IMR-90 (cell line): ENCODE measurements at regions not wholly inside any gene's neighbourhood (a gene's known extent, or its start where the extent isn't known, plus 50 kb on each side); places are given as distances from the start of the nearest gene placed in this dataset.

ENCODE experiments used
- ATAC-seq: fragments of 200-7000 bp; cut with Tn5 transposase; 2 replicates; pipeline ENCODE4 v1.9.1; 2020; ENCODE audit warnings: low read depth, mild to moderate bottlenecking, moderate library complexity
- BruUV-seq: library from RNA; stranded (reverse); fragments of 400-500 nt; replicated peaks from 2 replicates; lab custom pipeline; 2021; lab: Mats Ljungman, UMichigan
- CTCF ChIA-PET: fragments of 300-600 bp; formaldehyde crosslinking; extraction: SDS; loops from one replicate; lab custom pipeline; 2021; ENCODE audit warnings: antibody characterized with exemption; lab: Yijun Ruan, JAX
- POLR2A ChIA-PET: fragments of 300-600 bp; sonication (Branson Sonifier 250); formaldehyde crosslinking; loops from one replicate; lab custom pipeline; 2022; ENCODE audit warnings: antibody characterized with exemption; ENCODE audit not compliant: unreplicated experiment; lab: Charles Lee
- DNase-seq: peaks from one replicate; pipeline ENCODE4 v3.0.0; 2013
- H2AFZ ChIP-seq: replicated peaks from 2 replicates; pipeline ENCODE3; 2013; ENCODE audit warnings: low read length, mild to moderate bottlenecking; ENCODE audit not compliant: poor library complexity
- H2AK5ac ChIP-seq: 2 replicates; pipeline ENCODE4 v1.6.1; 2013; ENCODE audit warnings: low read depth, low read length, inconsistent platforms
- H2AK9ac ChIP-seq: replicated peaks from 2 replicates; pipeline ENCODE3; 2013; ENCODE audit warnings: mild to moderate bottlenecking, low read depth, low read length, moderate library complexity; ENCODE audit not compliant: poor library complexity
- H2BK120ac ChIP-seq: 2 replicates; pipeline ENCODE4 v1.6.1; 2013; ENCODE audit warnings: low read depth, low read length, inconsistent platforms
- H2BK15ac ChIP-seq: 3 replicates; pipeline ENCODE4 v1.6.1; 2013; ENCODE audit warnings: low read depth, low read length, inconsistent platforms
- H2BK20ac ChIP-seq: 2 replicates; pipeline ENCODE4 v1.6.1; 2013; ENCODE audit warnings: low read depth, mild to moderate bottlenecking, inconsistent platforms, low read length, moderate library complexity
- H2BK5ac ChIP-seq: 2 replicates; pipeline ENCODE4 v1.6.1; 2013; ENCODE audit warnings: mild to moderate bottlenecking, low read depth, low read length, inconsistent platforms; ENCODE audit not compliant: poor library complexity, severe bottlenecking
- H3K14ac ChIP-seq: replicated peaks from 2 replicates; pipeline ENCODE4 v1.6.1; 2013; ENCODE audit warnings: low read depth, low read length, inconsistent platforms
- H3K18ac ChIP-seq: 2 replicates; pipeline ENCODE4 v1.6.1; 2013; ENCODE audit warnings: low read depth, low read length, control low read depth
- H3K23ac ChIP-seq: 2 replicates; pipeline ENCODE4 v1.6.1; 2013; ENCODE audit warnings: low read depth, low read length, inconsistent platforms
- H3K27ac ChIP-seq: 2 replicates; pipeline ENCODE4 v1.5.1; 2013; ENCODE audit warnings: mild to moderate bottlenecking, control low read depth, low read length; ENCODE audit not compliant: insufficient read depth
- H3K27me3 ChIP-seq: 2 replicates; pipeline ENCODE4 v1.6.1; 2013; ENCODE audit warnings: low read length; ENCODE audit not compliant: control insufficient read depth, insufficient read depth
- H3K36me3 ChIP-seq: 2 replicates; pipeline ENCODE4 v1.6.1; 2013; ENCODE audit warnings: low read length, mixed read lengths; ENCODE audit not compliant: control insufficient read depth, insufficient read depth
- H3K4ac ChIP-seq: 2 replicates; pipeline ENCODE4 v1.6.1; 2013; ENCODE audit warnings: low read depth, low read length, inconsistent platforms
- H3K4me1 ChIP-seq: 2 replicates; pipeline ENCODE4 v1.6.1; 2013; ENCODE audit warnings: low read length, mixed read lengths; ENCODE audit not compliant: control insufficient read depth, insufficient read depth
- H3K4me2 ChIP-seq: 2 replicates; pipeline ENCODE4 v1.6.1; 2013; ENCODE audit warnings: low read depth, mild to moderate bottlenecking, control low read depth, low read length, moderate library complexity
- H3K4me3 ChIP-seq: 2 replicates; pipeline ENCODE4 v1.5.1; 2013; ENCODE audit warnings: low read depth, mild to moderate bottlenecking, control low read depth, low read length, moderate library complexity; ENCODE audit not compliant: insufficient read depth
- H3K56ac ChIP-seq: 2 replicates; pipeline ENCODE4 v1.6.1; 2013; ENCODE audit warnings: low read length, inconsistent platforms; ENCODE audit not compliant: insufficient read depth; ENCODE audit errors: extremely low read depth
- H3K79me1 ChIP-seq, 2 experiments: 2 replicates each; pipeline ENCODE4 v1.6.1; 2013; ENCODE audit warnings: low read length in 2 of 2, inconsistent platforms in 1 of 2, low read depth in 1 of 2
- H3K9ac ChIP-seq: 2 replicates; pipeline ENCODE4 v1.6.1; 2013; ENCODE audit warnings: low read depth, low read length, control low read depth
- H3K9me1 ChIP-seq: 2 replicates; pipeline ENCODE4 v1.6.1; 2013; ENCODE audit warnings: low read length, inconsistent platforms; ENCODE audit not compliant: insufficient read depth
- H3K9me3 ChIP-seq: 2 replicates; pipeline ENCODE4 v1.6.1; 2013; ENCODE audit warnings: low read length; ENCODE audit not compliant: control insufficient read depth, insufficient read depth
- H4K20me1 ChIP-seq: 2 replicates; pipeline ENCODE4 v1.6.1; 2013; ENCODE audit warnings: low read length, inconsistent platforms; ENCODE audit not compliant: insufficient read depth
- H4K5ac ChIP-seq: 2 replicates; pipeline ENCODE4 v1.6.1; 2013; ENCODE audit warnings: mild to moderate bottlenecking, low read depth, low read length, control low read depth
- H4K8ac ChIP-seq, 2 experiments: 2 replicates each; pipeline ENCODE4 v1.6.1; 2013; ENCODE audit warnings: low read depth in 2 of 2, low read length in 2 of 2, control low read depth in 1 of 2, inconsistent platforms in 1 of 2
- H4K91ac ChIP-seq: 2 replicates; pipeline ENCODE4 v1.6.1; 2013; ENCODE audit warnings: low read depth, low read length, inconsistent platforms; ENCODE audit not compliant: insufficient read depth
- BHLHE40 ChIP-seq: fragments of 150-350 bp; IDR thresholded peaks from 2 replicates; pipeline ENCODE4 v1.6.1; 2016; ENCODE audit warnings: mild to moderate bottlenecking, low read depth, low read length
- CEBPB ChIP-seq: IDR thresholded peaks from 2 replicates; pipeline ENCODE4 v1.6.1; 2012; ENCODE audit warnings: low read depth, low read length, improper control_type of control experiment
- CHD1 ChIP-seq: IDR thresholded peaks from 2 replicates; pipeline ENCODE4 v1.6.1; 2012; ENCODE audit warnings: low read depth, low read length, improper control_type of control experiment
- CTCF ChIP-seq: conservative IDR thresholded peaks from 2 replicates; pipeline ENCODE4 v1.5.1; 2012; ENCODE audit warnings: mild to moderate bottlenecking, low read depth, low read length, improper control_type of control experiment
- FOS ChIP-seq: fragments of 150-350 bp; IDR thresholded peaks from 2 replicates; pipeline ENCODE4 v1.6.1; 2016; ENCODE audit warnings: low read depth, low read length
- MAFK ChIP-seq: IDR thresholded peaks from 2 replicates; pipeline ENCODE4 v1.6.1; 2012; ENCODE audit warnings: low read depth, low read length, improper control_type of control experiment
- MXI1 ChIP-seq: IDR thresholded peaks from 2 replicates; pipeline ENCODE4 v1.6.1; 2012; ENCODE audit warnings: low read depth, mild to moderate bottlenecking, low read length, moderate library complexity, borderline replicate concordance
- NFE2L2 ChIP-seq: fragments of 150-350 bp; IDR thresholded peaks from 2 replicates; pipeline ENCODE4 v1.6.1; 2016; ENCODE audit warnings: low read depth, mild to moderate bottlenecking, low read length
- POLR2A ChIP-seq: IDR thresholded peaks from 2 replicates; pipeline ENCODE4 v1.6.1; 2012; ENCODE audit warnings: mild to moderate bottlenecking, low read depth, low read length
- RFX5 ChIP-seq: IDR thresholded peaks from 2 replicates; pipeline ENCODE4 v1.8.0; 2012; ENCODE audit warnings: low read depth, mild to moderate bottlenecking, low read length, moderate library complexity
- WGBS, 2 experiments: methylation state at CpG; one replicate each; pipeline versions ENCODE4 v1.1.5 to v1.1.7; 2013; ENCODE audit warnings: missing lambda C conversion rate in 2 of 2; ENCODE audit not compliant: insufficient read length in 1 of 2; ENCODE audit errors: extremely low coverage in 2 of 2; 5-methylcytosine and 5-hydroxymethylcytosine counted together
- dilution Hi-C: fragments of 300-500 bp; cut with HindIII; formaldehyde crosslinking; loops from one replicate; pipeline ENCODE4 v1.14.3; 2018; ENCODE audit warnings: low sequenced_read_pairs; ENCODE audit not compliant: unreplicated experiment
- in situ Hi-C: fragments of 300-500 bp; cut with MboI; formaldehyde crosslinking; loops from 3 replicates; pipeline ENCODE4 v1.14.3; 2019; ENCODE audit warnings: low sequenced_read_pairs, inconsistent platforms, mixed read lengths
- intact Hi-C: fragments of 100-400 bp; cut with micrococcal nuclease; formaldehyde crosslinking; loops from 2 replicates; pipeline ENCODE4 v1.10.0; 2022
- TF ChIP-seq, protein P1 (sequence below): fragments of 150-350 bp; IDR thresholded peaks from 2 replicates; pipeline ENCODE4 v1.6.1; 2017; ENCODE audit warnings: mild to moderate bottlenecking, antibody characterized with exemption, low read length, low read depth
- TF ChIP-seq, protein P2 (sequence below): fragments of 150-350 bp; IDR thresholded peaks from 2 replicates; pipeline ENCODE4 v1.6.1; 2016; ENCODE audit warnings: low read depth, mild to moderate bottlenecking, low read length, moderate library complexity, borderline replicate concordance

GRCh38 chr10:65110009-65110408, 1588.8 kb downstream of the REEP3 start:
- Histone ChIP-seq H3K36me3 (no peaks in the 10 kb centered on the region), H2BK15ac (no peak overlapping the region), H3K9me1 (no peaks in the 10 kb centered on the region), H2BK120ac (no peak overlapping the region), H3K4ac (no peak overlapping the region), H3K79me1 (no peaks in the 10 kb centered on the region), H3K4me1 (no peaks in the 10 kb centered on the region), H3K9ac (no peak overlapping the region), H3K27me3 (no peaks in the 10 kb centered on the region), H2BK5ac (no peak overlapping the region), H3K4me2 (no peak overlapping the region), H2BK20ac (no peak overlapping the region), H3K18ac (no peak overlapping the region), H4K5ac (no peak overlapping the region), H4K91ac (no peak overlapping the region), H3K27ac (no peak overlapping the region), H3K9me3 (peaks cover 4% of the 10 kb centered on the region; the same call in 1 of the 2 replicates), H3K56ac (no peak overlapping the region), H3K23ac (no peak overlapping the region), H2AFZ (no peak overlapping the region), H3K4me3 (no peak overlapping the region), H4K20me1 (no peaks in the 10 kb centered on the region), H2AK9ac (no peak overlapping the region), H2AK5ac (no peak overlapping the region), H3K14ac (no peak overlapping the region), H4K8ac (no peak overlapping the region)
- intact Hi-C loops (no loop called here), dilution Hi-C loops (no loop called here), in situ Hi-C loops (no loop called here)
- DNase-seq (no peak), ATAC-seq (no peak)
- BruUV-seq: no TSS peak
- TF ChIP-seq, protein P1, sequence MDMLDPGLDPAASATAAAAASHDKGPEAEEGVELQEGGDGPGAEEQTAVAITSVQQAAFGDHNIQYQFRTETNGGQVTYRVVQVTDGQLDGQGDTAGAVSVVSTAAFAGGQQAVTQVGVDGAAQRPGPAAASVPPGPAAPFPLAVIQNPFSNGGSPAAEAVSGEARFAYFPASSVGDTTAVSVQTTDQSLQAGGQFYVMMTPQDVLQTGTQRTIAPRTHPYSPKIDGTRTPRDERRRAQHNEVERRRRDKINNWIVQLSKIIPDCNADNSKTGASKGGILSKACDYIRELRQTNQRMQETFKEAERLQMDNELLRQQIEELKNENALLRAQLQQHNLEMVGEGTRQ: no peak
- TF ChIP-seq MXI1: no peak
- no peak for TF ChIP-seq CHD1
- TF ChIP-seq, protein P2, sequence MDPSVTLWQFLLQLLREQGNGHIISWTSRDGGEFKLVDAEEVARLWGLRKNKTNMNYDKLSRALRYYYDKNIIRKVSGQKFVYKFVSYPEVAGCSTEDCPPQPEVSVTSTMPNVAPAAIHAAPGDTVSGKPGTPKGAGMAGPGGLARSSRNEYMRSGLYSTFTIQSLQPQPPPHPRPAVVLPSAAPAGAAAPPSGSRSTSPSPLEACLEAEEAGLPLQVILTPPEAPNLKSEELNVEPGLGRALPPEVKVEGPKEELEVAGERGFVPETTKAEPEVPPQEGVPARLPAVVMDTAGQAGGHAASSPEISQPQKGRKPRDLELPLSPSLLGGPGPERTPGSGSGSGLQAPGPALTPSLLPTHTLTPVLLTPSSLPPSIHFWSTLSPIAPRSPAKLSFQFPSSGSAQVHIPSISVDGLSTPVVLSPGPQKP: no peak
- no peak for TF ChIP-seq RFX5
- no peak for TF ChIP-seq POLR2A
- TF ChIP-seq BHLHE40: no peak
- TF ChIP-seq MAFK: no peak
- TF ChIP-seq CTCF: no peak
- TF ChIP-seq NFE2L2: no peak
- no peak for TF ChIP-seq FOS
- TF ChIP-seq CEBPB: no peak
- ChIA-PET CTCF (no interaction called here), POLR2A (no interaction called here)
- WGBS, 2 experiments: 78% methylated on average over 1 of the region's 2 CpGs; no CpG with 5 or more reads in 1 of the 2 experiments
